DND-41 (cell line): ENCODE measurements at regions not wholly inside any gene's neighbourhood (a gene's known extent, or its start where the extent isn't known, plus 50 kb on each side); places are given as distances from the start of the nearest gene placed in this dataset.

Source experiments
- EZH2 ChIP-seq: IDR thresholded peaks from 3 replicates; pipeline ENCODE4 v1.6.1; 2012; ENCODE audit warnings: borderline replicate concordance, low read depth, mild to moderate bottlenecking, moderate library complexity, low read length, inconsistent platforms; ENCODE audit not compliant: severe bottlenecking
- TF ChIP-seq, protein P1 (sequence below): IDR thresholded peaks from 2 replicates; pipeline ENCODE4 v1.5.1; 2012; ENCODE audit warnings: borderline replicate concordance, low read length, moderate library complexity, mild to moderate bottlenecking; ENCODE audit not compliant: poor library complexity, severe bottlenecking; ENCODE audit errors: extremely low read depth

GRCh38 chr4:120139392-120139791 lies 72.7 kb upstream of the MAD2L1 start:
- TF ChIP-seq, protein P1, sequence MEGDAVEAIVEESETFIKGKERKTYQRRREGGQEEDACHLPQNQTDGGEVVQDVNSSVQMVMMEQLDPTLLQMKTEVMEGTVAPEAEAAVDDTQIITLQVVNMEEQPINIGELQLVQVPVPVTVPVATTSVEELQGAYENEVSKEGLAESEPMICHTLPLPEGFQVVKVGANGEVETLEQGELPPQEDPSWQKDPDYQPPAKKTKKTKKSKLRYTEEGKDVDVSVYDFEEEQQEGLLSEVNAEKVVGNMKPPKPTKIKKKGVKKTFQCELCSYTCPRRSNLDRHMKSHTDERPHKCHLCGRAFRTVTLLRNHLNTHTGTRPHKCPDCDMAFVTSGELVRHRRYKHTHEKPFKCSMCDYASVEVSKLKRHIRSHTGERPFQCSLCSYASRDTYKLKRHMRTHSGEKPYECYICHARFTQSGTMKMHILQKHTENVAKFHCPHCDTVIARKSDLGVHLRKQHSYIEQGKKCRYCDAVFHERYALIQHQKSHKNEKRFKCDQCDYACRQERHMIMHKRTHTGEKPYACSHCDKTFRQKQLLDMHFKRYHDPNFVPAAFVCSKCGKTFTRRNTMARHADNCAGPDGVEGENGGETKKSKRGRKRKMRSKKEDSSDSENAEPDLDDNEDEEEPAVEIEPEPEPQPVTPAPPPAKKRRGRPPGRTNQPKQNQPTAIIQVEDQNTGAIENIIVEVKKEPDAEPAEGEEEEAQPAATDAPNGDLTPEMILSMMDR: no peak
- TF ChIP-seq EZH2: no peak
